ENCODE measurements at regions not wholly inside any gene's neighbourhood (a gene's known extent, or its start where the extent isn't known, plus 50 kb on each side); places are given as distances from the start of the nearest gene placed in this dataset.

DNA sequence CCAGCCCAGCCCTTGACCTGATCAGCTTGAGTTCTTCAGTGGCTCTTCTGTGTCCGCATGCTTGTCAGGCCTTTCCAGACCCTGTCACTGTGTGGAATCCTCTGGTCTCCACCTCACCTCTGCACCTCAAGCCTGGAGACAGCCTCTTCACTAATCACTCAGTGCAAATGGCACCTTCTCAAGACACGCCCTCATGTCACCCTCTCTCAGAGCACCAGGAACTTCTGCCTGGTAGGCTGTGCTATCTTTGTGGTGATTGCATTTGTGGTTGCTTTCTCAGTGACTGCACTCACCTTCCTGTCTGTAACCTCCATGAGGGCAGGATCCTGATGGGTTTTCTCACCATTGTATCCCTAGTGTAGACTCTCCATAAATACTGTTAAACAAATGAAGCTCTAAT, 435.2 kb upstream of the CDH4 start:
- Histone ChIP-seq H2BK15ac (ENCODE audit: low read depth, low read length) (no peak overlapping the region), H3K9me3 (ENCODE audit: control insufficient read depth, insufficient read depth, low read length) (peaks cover 9% of the 10 kb centered on the region), H4K8ac (ENCODE audit: low read depth in 2 of 2, low read length in 2 of 2) (no peak overlapping the region), H2BK120ac (ENCODE audit: low read depth, low read length) (no peak overlapping the region), H3K56ac (ENCODE audit: extremely low read depth, insufficient read depth, low read length) (no peak overlapping the region), H4K91ac (ENCODE audit: insufficient read depth, low read depth, low read length) (no peak overlapping the region), H3K4ac (ENCODE audit: low read depth, low read length) (no peak overlapping the region), H3K14ac (replicated peaks; ENCODE audit: low read depth, low read length) (no peak overlapping the region), H2AK5ac (ENCODE audit: low read depth, low read length) (no peak overlapping the region), H3K79me1 (ENCODE audit: low read depth in 1 of 2, low read length in 2 of 2) (no peaks in the 10 kb centered on the region), H3K27me3 (ENCODE audit: control insufficient read depth, insufficient read depth, low read length) (no peaks in the 10 kb centered on the region), H2BK20ac (ENCODE audit: low read depth, low read length) (no peak overlapping the region), H3K27ac (ENCODE audit: insufficient read depth, low read length) (no peak overlapping the region), H3K4me2 (ENCODE audit: low read depth, low read length) (no peak overlapping the region), H3K23ac (ENCODE audit: low read depth, low read length) (no peak overlapping the region), H2AK9ac (replicated peaks; ENCODE audit: low read depth, low read length, poor library complexity) (no peak overlapping the region), H3K18ac (ENCODE audit: low read depth, low read length) (no peak overlapping the region), H3K4me3 (ENCODE audit: insufficient read depth, low read depth, low read length) (no peak overlapping the region), H4K20me1 (ENCODE audit: insufficient read depth, low read length) (no peaks in the 10 kb centered on the region), H2AFZ (replicated peaks; ENCODE audit: low read length, poor library complexity) (no peak overlapping the region), H3K4me1 (ENCODE audit: control insufficient read depth, insufficient read depth, low read length) (no peaks in the 10 kb centered on the region), H4K5ac (ENCODE audit: low read depth, low read length) (no peak overlapping the region), H3K9me1 (ENCODE audit: insufficient read depth, low read length) (no peaks in the 10 kb centered on the region), H2BK5ac (ENCODE audit: low read depth, low read length, poor library complexity, severe bottlenecking) (no peak overlapping the region), H3K9ac (ENCODE audit: low read depth, low read length) (no peak overlapping the region), H3K36me3 (ENCODE audit: control insufficient read depth, insufficient read depth, low read length) (no peaks in the 10 kb centered on the region)
- POLR2A ChIA-PET (ENCODE audit: unreplicated experiment), result no interaction called here
- dilution Hi-C loops (cut with HindIII; ENCODE audit: low sequenced_read_pairs, unreplicated experiment), result no loop called here
- TF ChIP-seq CTCF (conservative IDR thresholded peaks at IDR 0.05; ENCODE audit: low read depth, low read length) (no peak), MAZ (IDR thresholded peaks at IDR 0.05; ENCODE audit: borderline replicate concordance, low read depth, low read length) (no peak), USF2 (IDR thresholded peaks at IDR 0.05; ENCODE audit: low read depth, low read length) (no peak), RAD21 (IDR thresholded peaks at IDR 0.05; ENCODE audit: low read length) (no peak), RCOR1 (IDR thresholded peaks at IDR 0.05; ENCODE audit: insufficient replicate concordance, low read length) (no peak), NFE2L2 (IDR thresholded peaks at IDR 0.05; ENCODE audit: low read depth, low read length) (no peak), MXI1 (IDR thresholded peaks at IDR 0.05; ENCODE audit: borderline replicate concordance, low read depth, low read length) (no peak), MAFK (IDR thresholded peaks at IDR 0.05; ENCODE audit: low read depth, low read length) (no peak), CEBPB (IDR thresholded peaks at IDR 0.05; ENCODE audit: low read depth, low read length) (no peak), POLR2A (IDR thresholded peaks at IDR 0.05; ENCODE audit: low read depth, low read length) (no peak), FOS (IDR thresholded peaks at IDR 0.05; ENCODE audit: low read depth, low read length) (no peak), BHLHE40 (IDR thresholded peaks at IDR 0.05; ENCODE audit: low read depth, low read length) (no peak), CHD1 (IDR thresholded peaks at IDR 0.05; ENCODE audit: low read depth, low read length) (no peak), SMC3 (IDR thresholded peaks at IDR 0.05; ENCODE audit: low read depth, low read length) (no peak), RFX5 (IDR thresholded peaks at IDR 0.05; ENCODE audit: low read depth, low read length) (no peak)
- TF ChIP-seq, protein P1, sequence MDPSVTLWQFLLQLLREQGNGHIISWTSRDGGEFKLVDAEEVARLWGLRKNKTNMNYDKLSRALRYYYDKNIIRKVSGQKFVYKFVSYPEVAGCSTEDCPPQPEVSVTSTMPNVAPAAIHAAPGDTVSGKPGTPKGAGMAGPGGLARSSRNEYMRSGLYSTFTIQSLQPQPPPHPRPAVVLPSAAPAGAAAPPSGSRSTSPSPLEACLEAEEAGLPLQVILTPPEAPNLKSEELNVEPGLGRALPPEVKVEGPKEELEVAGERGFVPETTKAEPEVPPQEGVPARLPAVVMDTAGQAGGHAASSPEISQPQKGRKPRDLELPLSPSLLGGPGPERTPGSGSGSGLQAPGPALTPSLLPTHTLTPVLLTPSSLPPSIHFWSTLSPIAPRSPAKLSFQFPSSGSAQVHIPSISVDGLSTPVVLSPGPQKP (IDR thresholded peaks at IDR 0.05; ENCODE audit: borderline replicate concordance, low read depth, low read length), result no peak
- BruUV-seq (replicated peaks), result no TSS peak
- no peak for ATAC-seq (ENCODE audit: low read depth)
- in situ Hi-C loops (cut with MboI; ENCODE audit: low sequenced_read_pairs), result no loop called here
- intact Hi-C loops (cut with micrococcal nuclease), result no loop called here
- CTCF ChIA-PET, result no interaction called here
- DNase-seq, result no peak
- WGBS, 2 experiments (ENCODE audit: extremely low coverage in 2 of 2, insufficient read length in 1 of 2), result 67% methylated on average over 1 of the region's 2 CpGs; no CpG with 5 or more reads in 1 of the 2 experiments
